IPS-18a (cell line): ENCODE measurements at regions not wholly inside any gene's neighbourhood (a gene's known extent, or its start where the extent isn't known, plus 50 kb on each side); places are given as distances from the start of the nearest gene placed in this dataset.

Source experiments
- H3K27ac ChIP-seq: one replicate; pipeline ENCODE4 v1.5.1; 2013; ENCODE audit warnings: low read length
- H3K27me3 ChIP-seq: one replicate; pipeline ENCODE4 v1.6.1; 2013; ENCODE audit warnings: mild to moderate bottlenecking, low read length; ENCODE audit not compliant: control insufficient read depth, insufficient read depth
- H3K36me3 ChIP-seq: one replicate; pipeline ENCODE4 v1.6.1; 2013; ENCODE audit warnings: low read depth, low read length; ENCODE audit not compliant: control insufficient read depth
- H3K4me1 ChIP-seq: one replicate; pipeline ENCODE4 v1.6.1; 2013; ENCODE audit warnings: low read depth, low read length; ENCODE audit not compliant: control insufficient read depth
- H3K4me3 ChIP-seq: one replicate; pipeline ENCODE4 v1.5.1; 2013; ENCODE audit warnings: low read length
- H3K9ac ChIP-seq: one replicate; pipeline ENCODE4 v1.6.1; 2013; ENCODE audit warnings: mild to moderate bottlenecking, low read length, moderate library complexity
- H3K9me3 ChIP-seq: one replicate; pipeline ENCODE4 v1.6.1; 2013; ENCODE audit warnings: low read depth, low read length; ENCODE audit not compliant: control insufficient read depth

DNA sequence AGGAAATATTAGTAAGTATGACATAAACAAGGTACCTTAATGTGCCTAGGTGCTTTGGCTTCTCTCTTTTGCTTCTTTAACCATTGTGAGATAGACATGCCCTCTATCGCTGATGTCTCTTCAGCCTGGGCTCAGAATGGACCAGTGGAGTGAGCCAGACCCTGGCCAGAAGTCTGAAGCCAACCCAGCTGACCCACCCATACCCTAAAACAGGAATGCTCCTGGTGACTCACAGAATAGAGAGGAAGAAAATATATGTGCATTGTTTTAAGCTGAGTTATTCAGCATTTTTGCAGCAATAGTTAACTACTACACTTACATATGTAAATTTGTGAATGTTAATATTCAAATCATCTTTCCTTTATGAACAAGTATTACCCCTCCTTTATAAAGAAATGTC, 167.5 kb upstream of the PCDH10 start:
- Histone ChIP-seq H3K9me3 (no peaks in the 10 kb centered on the region), H3K27ac (peak overlapping the region; percentile 7), H3K36me3 (no peaks in the 10 kb centered on the region), H3K9ac (no peak overlapping the region), H3K4me3 (no peak overlapping the region), H3K27me3 (no peaks in the 10 kb centered on the region), H3K4me1 (peaks cover 23% of the 10 kb centered on the region)

DNA sequence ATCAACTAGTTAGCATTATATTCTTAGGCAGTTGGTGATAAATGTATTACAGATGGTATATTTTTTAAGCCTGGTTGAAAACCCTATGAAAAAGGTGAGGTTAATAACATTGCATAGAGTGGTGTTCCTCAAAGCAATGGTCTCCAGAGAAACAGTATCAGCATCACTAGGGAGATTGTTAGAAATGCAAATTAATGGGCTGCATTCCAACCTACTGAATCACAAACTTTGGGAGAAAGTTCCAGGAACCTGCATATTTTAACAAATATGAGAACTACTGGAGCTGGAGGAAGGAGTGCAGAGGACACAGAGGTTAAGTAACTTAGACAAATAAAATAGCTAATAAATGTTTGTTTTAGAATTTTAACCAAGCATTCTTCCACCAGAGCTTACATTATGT, 166.9 kb upstream of the PCDH10 start:
- no peak overlapping the region for H3K4me3 ChIP-seq
- no peaks in the 10 kb centered on the region for H3K27me3 ChIP-seq
- no peak overlapping the region for H3K9ac ChIP-seq
- H3K9me3 ChIP-seq = no peaks in the 10 kb centered on the region
- no peaks in the 10 kb centered on the region for H3K36me3 ChIP-seq
- H3K4me1 ChIP-seq = peaks cover 23% of the 10 kb centered on the region
- H3K27ac ChIP-seq = peak overlapping the region; percentile 64

DNA sequence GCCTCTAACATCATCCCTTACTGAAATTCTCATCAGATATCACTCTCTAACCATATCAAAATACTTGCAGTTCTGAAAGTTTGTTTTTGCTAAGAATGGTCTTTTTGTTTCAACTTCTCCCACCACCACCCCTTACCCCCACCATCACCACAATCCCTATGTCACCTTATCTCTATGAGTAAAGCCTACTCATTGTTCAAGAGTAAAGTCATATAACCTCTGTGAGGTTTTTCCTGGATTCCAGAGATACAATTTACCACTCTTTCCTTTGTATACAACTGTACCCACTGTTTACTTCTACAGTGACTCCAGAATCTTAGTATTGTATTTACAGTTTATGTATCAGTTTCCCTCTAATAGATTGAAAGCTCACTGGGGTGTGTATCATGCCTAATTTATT, 158.0 kb upstream of the PCDH10 start:
- no peak overlapping the region for H3K4me3 ChIP-seq
- no peaks in the 10 kb centered on the region for H3K4me1 ChIP-seq
- H3K27me3 ChIP-seq = no peaks in the 10 kb centered on the region
- no peak overlapping the region for H3K9ac ChIP-seq
- no peaks in the 10 kb centered on the region for H3K36me3 ChIP-seq
- no peaks in the 10 kb centered on the region for H3K9me3 ChIP-seq
- H3K27ac ChIP-seq = no peak overlapping the region

DNA sequence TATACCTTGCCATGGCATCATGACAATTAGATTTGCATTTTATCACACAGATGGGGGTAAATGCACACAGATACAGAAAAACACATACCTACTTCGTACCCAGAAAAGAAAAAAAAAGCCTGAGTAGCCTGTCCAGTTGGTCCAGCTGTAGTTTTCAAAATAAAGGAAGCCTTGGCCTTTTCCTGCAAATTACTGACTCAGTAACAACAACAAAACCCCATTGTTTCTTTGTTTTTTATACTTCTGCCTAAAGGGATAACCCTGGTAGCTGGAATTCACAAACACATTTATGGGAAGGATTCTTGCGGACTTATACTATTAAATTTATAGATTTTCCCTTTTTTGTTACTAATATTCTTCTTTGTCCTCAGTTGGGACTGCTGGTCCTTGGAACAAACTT, 156.4 kb upstream of the PCDH10 start:
- no peak overlapping the region for H3K27ac ChIP-seq
- H3K4me3 ChIP-seq = no peak overlapping the region
- no peaks in the 10 kb centered on the region for H3K9me3 ChIP-seq
- no peaks in the 10 kb centered on the region for H3K27me3 ChIP-seq
- H3K4me1 ChIP-seq = no peaks in the 10 kb centered on the region
- H3K9ac ChIP-seq = no peak overlapping the region
- no peaks in the 10 kb centered on the region for H3K36me3 ChIP-seq

DNA sequence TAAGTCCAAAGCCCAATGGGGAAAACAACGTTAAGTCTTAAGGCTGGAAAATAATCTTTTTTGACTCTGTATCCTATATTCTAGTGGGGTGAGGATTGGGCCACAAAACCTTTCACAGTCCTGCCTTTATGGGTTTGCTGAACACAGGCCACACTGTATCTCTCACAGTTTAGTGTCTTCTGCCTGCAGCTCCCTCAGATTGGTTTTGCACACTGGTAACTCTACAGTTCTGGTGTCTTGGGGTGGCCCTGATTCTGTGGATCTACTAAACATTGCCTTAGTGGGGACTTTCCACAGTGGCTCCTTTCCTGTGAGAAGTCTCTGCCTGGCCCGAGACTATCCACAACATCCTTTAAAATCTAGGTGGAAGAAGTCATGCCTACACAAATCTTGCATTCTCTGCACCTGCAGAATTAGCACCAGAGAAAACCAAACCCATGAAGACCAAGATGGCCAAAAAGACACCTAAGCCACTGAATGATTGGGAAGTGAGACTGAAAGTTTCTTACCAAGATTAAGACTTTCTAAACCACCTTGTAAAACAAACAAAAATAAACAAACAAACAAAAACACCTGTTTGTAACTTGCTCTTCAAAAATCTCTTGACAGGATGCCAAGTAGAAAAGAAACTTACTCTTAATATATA, 150.4 kb upstream of the PCDH10 start:
- Histone ChIP-seq H3K27ac (no peak overlapping the region), H3K9me3 (no peaks in the 10 kb centered on the region), H3K4me3 (no peak overlapping the region), H3K27me3 (no peaks in the 10 kb centered on the region), H3K9ac (no peak overlapping the region), H3K36me3 (no peaks in the 10 kb centered on the region), H3K4me1 (no peaks in the 10 kb centered on the region)

DNA sequence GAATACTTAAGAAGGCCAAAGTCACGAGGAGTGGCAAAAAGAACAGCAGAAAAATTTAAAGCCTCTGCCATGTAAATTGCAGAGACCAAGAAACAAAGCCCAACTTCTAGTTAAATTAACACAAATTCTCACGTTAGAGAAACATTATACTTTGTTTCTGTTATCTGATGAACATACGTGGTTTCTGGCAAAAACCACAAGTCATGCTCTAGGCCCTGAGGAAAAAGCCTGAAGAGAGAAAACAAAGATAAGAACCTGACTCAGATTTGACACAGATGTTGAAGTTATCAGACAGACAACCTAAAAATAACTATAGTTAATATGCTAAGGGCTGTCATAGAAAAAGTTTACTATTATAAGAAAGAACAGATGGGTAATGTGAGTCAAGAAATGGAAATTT, 149.1 kb upstream of the PCDH10 start:
- no peak overlapping the region for H3K4me3 ChIP-seq
- no peak overlapping the region for H3K9ac ChIP-seq
- H3K27me3 ChIP-seq = no peaks in the 10 kb centered on the region

DNA sequence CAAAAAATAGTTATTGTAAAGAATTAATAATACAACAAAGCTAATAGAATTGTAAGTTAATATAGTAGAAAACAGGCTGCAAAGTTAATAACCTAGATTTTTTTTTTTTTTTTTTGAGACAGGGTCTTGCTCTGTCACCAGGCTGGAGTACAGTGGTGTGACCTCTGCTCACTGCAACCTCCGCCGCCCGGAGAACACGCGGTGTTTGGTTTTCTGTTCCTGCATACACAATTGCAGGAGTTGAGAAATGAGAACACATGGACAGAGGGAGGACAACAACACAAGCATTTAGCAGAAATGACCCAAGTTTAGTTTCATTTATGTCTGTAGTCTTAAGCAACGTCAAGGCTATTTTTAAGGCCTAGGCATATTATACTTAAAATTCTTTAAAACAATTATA, 145.9 kb upstream of the PCDH10 start:
- Histone ChIP-seq H3K27ac (no peak overlapping the region), H3K4me3 (no peak overlapping the region), H3K27me3 (no peaks in the 10 kb centered on the region), H3K4me1 (no peaks in the 10 kb centered on the region), H3K9me3 (no peaks in the 10 kb centered on the region), H3K36me3 (no peaks in the 10 kb centered on the region), H3K9ac (no peak overlapping the region)

More for the DNA sequence above, 149.1 kb upstream of the PCDH10 start:
- Histone ChIP-seq H3K4me1 (no peaks in the 10 kb centered on the region), H3K9me3 (no peaks in the 10 kb centered on the region), H3K27ac (no peak overlapping the region), H3K36me3 (no peaks in the 10 kb centered on the region)

DNA sequence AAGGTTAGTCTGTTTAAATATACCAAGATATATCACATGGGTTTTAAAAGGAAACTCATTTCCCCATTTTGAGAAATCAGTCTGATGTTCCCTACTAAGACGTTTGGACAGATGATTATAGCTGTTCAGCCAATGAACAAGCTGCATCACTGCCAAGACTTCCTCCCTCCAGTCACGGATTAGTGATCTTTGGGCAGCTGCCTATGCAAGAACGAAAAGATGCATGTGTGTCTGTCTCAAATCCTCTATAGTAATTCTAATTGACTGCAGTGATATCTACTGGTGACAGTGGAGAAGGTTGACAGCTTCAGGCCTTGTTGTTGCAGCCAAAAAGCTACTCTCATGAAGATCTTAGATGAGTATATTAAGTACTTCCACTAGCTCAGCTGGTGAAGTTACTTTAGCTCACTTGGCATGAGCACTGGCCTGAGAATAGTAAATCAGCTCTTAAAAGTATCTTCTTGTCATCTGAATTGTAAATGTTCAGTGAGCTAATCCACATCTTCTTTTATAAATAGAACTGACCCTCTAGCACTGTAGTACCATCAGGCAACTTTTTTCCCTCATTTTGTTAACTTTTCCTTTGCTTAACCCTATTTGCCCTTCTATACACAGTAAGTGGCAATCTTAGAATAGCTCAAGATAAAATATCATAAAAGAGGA, 134.5 kb upstream of the PCDH10 start:
- Histone ChIP-seq H3K9me3 (no peaks in the 10 kb centered on the region), H3K27me3 (no peaks in the 10 kb centered on the region), H3K4me1 (no peaks in the 10 kb centered on the region), H3K27ac (no peak overlapping the region), H3K36me3 (no peaks in the 10 kb centered on the region), H3K9ac (no peak overlapping the region), H3K4me3 (no peak overlapping the region)

DNA sequence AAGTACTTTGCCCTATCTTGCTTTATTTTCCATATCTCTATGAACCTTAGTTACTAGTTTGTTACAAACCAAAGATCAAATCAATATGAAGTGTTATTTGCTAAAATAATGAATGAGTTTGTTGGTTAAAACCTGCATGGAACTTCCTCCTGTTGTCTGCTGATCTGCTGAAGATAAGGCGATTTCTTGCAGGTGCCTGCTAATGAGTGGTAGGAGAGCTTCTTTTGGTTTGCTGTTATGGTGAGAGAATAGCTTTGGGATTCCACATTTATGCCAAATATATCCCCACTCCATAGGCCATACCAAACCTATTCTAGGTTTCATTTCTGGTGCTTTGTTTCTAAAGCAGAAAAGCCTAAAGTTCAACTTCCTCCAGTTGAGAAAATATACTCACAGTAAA, 103.8 kb upstream of the PCDH10 start:
- Histone ChIP-seq H3K4me1 (no peaks in the 10 kb centered on the region), H3K9ac (no peak overlapping the region), H3K27ac (no peak overlapping the region), H3K36me3 (no peaks in the 10 kb centered on the region), H3K4me3 (no peak overlapping the region), H3K27me3 (no peaks in the 10 kb centered on the region), H3K9me3 (no peaks in the 10 kb centered on the region)

DNA sequence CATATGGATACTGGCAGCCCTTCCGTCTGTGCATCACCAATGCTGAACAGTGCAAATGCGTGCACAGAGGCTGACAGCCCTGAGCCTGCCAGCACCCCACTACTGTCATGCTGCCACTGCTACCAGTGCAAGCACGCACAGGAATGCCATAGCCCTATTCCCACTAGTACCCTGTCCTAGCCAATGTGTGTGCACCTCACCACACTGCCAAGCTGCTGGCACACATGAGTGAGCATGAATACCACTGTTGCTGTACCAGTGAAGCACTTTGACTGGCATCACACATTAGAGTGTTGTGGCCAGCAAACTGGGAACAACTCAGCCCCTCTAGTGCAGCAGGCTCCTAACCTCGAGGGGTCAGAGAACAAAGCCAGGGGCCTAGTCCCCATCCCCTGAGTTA, 102.9 kb upstream of the PCDH10 start:
- no peaks in the 10 kb centered on the region for H3K27me3 ChIP-seq
- no peaks in the 10 kb centered on the region for H3K4me1 ChIP-seq
- H3K4me3 ChIP-seq = no peak overlapping the region
- H3K9ac ChIP-seq = no peak overlapping the region
- no peak overlapping the region for H3K27ac ChIP-seq
- H3K9me3 ChIP-seq = no peaks in the 10 kb centered on the region
- no peaks in the 10 kb centered on the region for H3K36me3 ChIP-seq

DNA sequence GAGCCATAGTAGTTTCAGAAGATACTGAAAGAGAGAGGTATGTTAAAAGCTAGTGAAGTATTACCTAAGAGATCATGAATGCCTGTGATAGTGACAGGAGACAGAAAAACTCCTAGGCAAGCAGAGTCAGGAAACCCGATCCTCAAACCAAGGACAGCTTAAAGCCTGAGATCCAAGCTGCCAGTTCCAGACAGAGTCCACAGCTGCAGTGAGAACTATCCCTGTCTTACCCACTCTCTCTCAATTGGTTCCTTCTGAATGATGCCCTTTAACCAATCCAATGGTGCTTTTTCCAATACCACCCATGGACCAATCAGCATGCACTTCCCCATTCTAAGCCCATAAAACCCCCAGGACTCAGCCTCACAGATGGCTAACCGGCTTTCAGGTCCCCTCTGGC, 90.4 kb upstream of the PCDH10 start:
- Histone ChIP-seq H3K9ac (no peak overlapping the region), H3K9me3 (no peaks in the 10 kb centered on the region), H3K27ac (no peak overlapping the region), H3K27me3 (no peaks in the 10 kb centered on the region), H3K36me3 (no peaks in the 10 kb centered on the region), H3K4me3 (no peak overlapping the region), H3K4me1 (no peaks in the 10 kb centered on the region)

DNA sequence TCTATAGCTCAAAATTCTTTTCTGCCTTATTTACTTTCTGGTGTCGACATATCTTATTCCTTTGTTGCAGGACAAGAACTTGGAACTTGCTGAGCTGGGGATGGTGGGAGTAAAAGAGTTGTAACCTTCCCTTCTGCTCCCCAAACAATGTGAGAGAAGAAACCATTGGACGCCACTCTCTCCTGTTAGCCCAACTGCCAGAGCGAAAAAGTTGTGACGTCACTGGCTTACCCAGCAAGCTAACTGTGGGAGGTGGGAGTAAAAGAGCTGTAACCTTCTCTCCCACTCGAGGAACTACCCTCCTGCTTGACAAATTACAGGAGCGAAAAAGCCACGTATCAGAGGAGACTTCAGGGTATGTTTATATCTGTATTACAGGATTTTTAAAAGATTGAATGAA, 90.0 kb upstream of the PCDH10 start:
- Histone ChIP-seq H3K27me3 (no peaks in the 10 kb centered on the region), H3K4me1 (no peaks in the 10 kb centered on the region), H3K9me3 (no peaks in the 10 kb centered on the region), H3K4me3 (no peak overlapping the region), H3K36me3 (no peaks in the 10 kb centered on the region), H3K27ac (no peak overlapping the region), H3K9ac (no peak overlapping the region)
